HG03280 (cell line): ENCODE measurements at regions not wholly inside any gene's neighbourhood (a gene's known extent, or its start where the extent isn't known, plus 50 kb on each side); places are given as distances from the start of the nearest gene placed in this dataset.
"Not testable (repeated sequence)": the region's sequence is repeated elsewhere in the genome, so short reads cannot be mapped to it uniquely, and the experiment has no call there.

Source experiments
- ATAC-seq: cut with Tn5 transposase; IDR thresholded peaks from one replicate; pipeline ENCODE4 v1.9.1; 2021; ENCODE audit warnings: mild to moderate bottlenecking, moderate library complexity; ENCODE audit not compliant: unreplicated experiment

GRCh38 chr22:48778308-48779195, 1049.1 kb downstream of the BRD1 start:
- ATAC-seq, result no peak

DNA sequence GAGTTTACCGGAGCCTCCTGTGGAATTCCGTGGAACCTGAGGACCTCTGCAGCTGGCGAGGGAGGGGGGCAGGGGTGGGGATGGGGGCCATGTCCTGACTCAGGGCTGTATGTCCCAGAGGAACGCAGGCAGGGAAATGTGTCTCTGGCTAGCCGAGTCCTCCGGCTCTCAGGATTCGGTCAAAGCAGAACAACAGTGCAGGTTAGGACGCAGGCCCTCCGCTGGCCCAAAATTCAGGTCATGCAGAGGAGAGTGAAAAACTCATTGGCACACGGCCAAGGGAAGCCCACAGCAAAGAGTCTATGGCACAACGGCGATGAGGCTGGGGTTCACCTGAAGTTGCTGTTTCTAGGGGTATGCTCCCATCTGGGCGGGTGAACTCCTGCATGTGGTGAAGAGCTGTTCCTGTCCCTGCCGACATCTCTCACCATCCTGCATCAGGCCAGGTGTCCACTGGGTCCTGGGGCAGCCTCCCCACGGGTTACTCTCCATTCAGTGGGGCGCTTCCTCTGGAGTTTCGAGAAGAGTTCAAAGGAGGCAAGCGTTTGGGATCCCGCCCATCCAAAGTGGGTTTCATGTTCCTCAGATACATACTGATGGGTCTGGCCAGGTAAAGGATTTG, 1055.3 kb downstream of the BRD1 start:
- ATAC-seq, result no peak

- ATAC-seq, result no peak
Measured at GRCh38 chr22:48765595-48765994, 1062.1 kb downstream of the BRD1 start.

DNA sequence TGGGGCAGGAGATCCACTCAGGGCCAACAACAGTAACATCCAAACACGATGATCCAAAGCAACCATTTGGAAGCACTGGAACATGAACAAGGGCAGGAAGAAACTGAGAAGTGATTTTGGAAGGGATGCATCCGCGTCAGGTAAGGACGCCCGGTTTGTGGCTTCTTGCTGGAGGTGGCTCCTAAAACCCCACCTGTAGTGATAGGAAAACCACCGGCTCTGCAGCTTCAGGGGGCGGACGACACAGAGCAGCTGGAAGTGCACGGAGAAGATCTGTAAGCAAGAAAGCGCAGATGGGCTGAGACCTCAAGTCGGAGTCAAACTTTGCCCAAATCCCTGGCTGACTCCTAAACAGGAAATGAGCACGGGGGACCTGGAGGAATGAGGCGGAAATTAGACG, 1066.1 kb downstream of the BRD1 start:
- ATAC-seq, result no peak

DNA sequence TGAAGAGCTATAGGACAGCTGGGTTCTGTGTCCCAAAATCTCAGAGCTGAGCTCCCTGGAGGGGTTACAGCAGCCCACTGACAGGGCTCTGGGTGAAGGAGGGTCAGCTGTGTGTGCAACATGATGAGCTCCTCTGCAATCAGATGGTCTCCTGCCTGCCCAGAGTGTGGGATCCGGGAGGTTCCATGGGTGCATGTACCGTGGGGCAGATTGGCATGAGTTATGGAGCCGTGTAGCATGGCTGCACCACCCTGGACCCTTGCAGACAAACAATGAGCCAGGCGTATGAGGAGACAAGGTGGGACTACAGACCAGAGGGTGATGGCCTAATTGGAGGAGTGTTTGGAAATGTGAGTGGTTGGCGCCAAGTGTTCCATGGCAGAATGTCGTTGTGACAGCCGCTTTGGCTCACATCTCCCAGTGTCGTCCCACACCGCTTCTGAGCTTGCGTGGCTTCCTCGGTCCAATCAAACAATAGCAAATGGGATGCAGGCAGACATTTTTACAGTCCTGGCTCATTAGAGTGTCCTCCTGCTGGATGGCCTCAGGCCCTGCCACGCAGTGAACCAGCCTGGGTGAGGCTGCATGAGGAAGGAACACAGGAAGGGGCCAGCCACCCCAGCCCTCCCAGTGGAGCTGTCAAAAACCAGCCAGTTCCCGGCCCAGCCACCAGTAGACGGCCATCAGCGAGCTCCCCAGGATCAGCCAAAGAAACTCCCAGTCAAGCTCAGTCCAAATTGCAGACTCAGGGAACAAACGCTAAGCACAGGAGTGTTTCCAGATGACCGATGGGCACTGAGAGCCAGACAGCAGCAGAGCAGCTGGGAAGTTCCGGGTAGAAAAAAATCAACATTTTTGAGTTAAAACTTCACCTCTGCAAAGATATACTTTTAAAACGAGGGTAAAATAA, 1066.9 kb downstream of the BRD1 start:
- no peak for ATAC-seq

- no peak for ATAC-seq
Measured at GRCh38 chr22:48758881-48759875, 1068.5 kb downstream of the BRD1 start.

- ATAC-seq, result no peak
Measured at GRCh38 chr22:48757985-48758561, 1069.6 kb downstream of the BRD1 start.

DNA sequence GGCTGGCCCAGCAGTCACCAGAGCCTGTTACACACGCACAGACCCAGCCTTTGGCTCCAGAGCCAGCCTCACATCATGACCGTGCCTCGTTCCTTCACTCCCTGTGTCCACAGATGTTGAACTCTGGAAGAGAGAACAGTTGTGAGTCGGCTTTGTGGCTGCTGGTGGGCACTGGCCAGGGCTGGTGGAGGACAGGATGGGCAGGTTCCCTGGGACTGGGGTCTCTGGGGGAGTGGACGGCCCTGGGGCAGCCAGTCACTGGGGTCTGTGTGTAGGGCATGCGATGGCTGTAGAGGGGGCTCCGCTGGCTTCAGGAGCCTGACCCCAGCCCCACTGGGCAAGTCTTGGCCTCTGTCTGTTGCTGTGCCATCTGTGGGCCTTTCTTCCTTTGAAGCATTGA, 1070.1 kb downstream of the BRD1 start:
- ATAC-seq, result no peak

GRCh38 chr22:48757135-48757534, 1070.5 kb downstream of the BRD1 start:
- not testable (repeated sequence) for ATAC-seq

DNA sequence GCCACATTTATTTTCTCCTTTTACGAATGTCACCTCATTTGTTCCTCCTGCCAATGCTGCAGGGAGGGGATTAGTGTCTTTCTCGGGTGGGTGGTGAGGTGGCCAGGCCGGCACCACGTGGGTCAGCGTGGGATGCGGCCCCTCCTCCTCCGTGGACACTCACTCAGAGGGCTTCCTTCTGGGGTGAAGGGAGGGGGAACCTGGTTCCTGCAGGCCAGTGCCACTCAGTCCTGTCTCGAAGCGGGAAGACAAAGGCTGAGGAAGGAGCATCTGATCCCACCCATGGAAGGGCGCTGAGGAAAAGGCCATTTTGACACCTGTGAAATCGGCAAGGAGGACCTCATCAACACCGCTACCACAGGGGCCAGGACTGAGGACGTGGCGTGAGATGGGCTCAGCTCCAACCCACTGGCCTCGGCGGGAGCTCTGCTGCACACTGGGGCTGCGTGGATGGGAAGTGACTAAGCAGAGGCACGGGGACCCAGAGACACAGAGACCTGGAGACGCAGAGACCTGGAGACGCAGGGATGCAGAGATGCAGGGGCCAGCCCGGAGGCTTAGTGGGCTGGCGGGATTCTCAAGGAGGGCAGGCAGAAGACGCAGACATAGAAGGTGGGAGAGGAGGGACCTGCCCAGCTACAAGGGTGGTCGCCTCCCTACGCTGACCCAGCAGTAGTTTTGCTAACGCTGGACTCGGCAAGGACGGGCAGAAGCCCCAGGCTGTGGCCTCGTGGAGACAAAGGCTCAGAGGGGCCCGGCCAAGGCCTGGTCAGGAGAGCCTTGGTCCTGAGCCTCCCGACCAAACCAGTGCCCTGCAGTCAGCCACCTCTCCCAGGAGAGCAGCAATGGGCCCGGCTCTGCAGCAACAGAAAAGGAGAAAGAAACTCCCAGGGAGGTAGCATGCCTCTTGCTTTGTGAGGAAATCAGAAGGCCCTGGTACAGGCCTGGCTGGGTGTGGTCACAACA, 1071.2 kb downstream of the BRD1 start:
- ATAC-seq, result no peak

DNA sequence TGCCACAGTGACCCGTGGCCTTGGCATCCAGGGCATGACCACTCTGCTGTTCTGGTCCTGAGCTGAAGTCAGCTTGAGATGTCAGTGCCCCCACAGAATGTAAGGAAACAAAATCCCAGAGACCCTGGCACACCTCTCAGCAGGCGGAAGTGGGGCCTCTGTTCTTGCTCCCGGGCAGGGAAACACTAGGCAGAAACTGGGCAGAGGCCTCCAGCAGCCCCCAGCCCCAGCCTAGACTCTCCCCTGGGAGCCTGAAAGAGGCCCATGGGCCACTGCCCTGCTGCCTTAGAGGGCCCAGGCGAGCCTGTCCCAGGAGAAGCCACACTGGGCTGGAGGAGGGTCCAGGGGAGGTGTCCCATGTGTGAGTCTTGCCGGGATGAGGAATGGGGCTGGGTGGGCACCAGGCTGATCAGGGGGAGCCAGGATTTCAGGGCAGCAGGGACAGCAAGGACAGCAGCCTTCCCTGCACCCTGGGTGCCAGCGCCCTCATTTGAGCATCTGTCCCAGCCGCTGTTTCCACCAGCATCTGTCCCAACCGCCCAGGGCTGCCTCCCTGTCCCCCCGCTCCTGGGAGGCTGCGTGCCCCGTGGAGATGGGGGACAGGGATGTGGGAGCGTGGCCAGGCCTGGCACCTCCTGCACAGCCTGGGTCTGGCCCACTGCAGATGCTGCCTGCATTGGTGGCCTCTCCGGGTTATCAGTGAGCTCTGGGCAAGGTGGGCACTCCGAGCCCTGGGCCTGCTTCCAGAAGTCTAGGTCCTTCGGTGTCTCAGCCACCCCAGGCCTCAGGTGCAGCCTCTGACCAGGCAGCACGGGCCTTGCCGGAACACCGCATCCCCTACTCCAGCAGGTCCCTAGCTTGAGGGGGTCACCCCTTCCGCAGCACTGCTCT, 1072.4 kb downstream of the BRD1 start:
- ATAC-seq, result no peak

- no peak for ATAC-seq
Measured at GRCh38 chr22:48754611-48755058, 1073.0 kb downstream of the BRD1 start.

- no peak for ATAC-seq
Measured at GRCh38 chr22:48753752-48754517, 1073.7 kb downstream of the BRD1 start.

GRCh38 chr22:48753381-48753730, 1074.3 kb downstream of the BRD1 start:
- ATAC-seq, result no peak

DNA sequence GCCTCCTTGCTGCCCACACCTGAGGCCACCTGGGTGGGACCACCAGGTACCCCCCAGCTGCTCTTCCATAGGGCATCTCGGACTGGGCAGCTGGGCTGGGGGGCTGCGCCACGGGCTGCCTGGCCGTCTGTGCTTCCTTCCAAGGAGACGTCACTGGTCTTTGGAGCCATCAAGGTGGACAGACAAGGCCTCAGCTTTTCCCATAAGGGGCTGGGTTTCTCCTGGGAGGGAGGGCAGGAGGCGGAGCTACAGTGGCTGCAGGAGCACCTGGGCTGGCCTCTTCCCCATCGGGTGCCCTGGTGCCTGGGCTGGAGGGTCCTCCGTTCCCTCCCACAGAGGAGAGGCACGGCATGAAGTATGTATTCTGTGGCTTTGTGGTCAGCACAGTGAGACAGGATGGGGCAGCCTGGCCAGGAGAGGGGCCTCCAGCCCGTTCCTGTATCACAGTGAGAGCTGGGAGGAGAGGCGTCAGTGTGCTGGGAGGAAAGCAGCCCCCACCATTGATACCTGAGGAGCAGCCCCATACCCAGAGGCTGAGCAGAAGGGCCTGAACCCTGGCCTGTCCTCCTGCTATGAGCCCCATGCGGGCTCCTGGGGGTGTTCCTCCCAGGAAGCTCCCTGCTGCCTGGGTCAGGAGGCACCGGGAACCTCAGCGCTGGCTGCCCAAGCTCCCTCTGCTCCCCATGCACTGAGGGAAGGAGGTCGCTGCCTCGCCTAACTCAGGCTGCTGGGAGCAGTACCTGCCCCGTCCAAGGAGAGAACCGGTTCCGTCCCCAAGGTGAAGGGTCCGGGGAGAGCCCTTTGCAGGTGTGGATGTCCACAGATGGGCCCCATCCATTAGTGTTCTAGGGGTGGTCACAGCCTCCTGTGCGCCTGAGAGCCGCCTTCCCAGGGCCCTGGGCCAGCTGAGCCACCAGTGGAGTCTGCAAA, 1075.0 kb downstream of the BRD1 start:
- no peak for ATAC-seq
